Thyroid gland (tissue), 4 donors: ENCODE measurements at regions not wholly inside any gene's neighbourhood (a gene's known extent, or its start where the extent isn't known, plus 50 kb on each side); places are given as distances from the start of the nearest gene placed in this dataset.

Source experiments
- DNase-seq, 2 donors: peaks; one replicate each; pipeline ENCODE4 v3.0.0-alpha.2; 2019
- H3K27ac ChIP-seq, 3 donors: fragments of 200-600 bp; sonication (generic); 1 replicate in 2 of 3; 2 replicates in 1 of 3; pipeline ENCODE4 v1.5.1; 2016 to 2019; ENCODE audit warnings: mild to moderate bottlenecking in 1 of 3, moderate library complexity in 1 of 3
- H3K27me3 ChIP-seq: fragments of 200-600 bp; sonication (generic); one replicate; pipeline ENCODE4 v1.5.1; 2019
- H3K36me3 ChIP-seq, 2 donors: fragments of 200-600 bp; sonication (generic); one replicate each; pipeline ENCODE4 v1.5.1; 2016 to 2019
- H3K4me1 ChIP-seq, 2 donors: fragments of 200-600 bp; sonication (generic); one replicate each; pipeline ENCODE4 v1.5.1; 2017 to 2019
- H3K4me3 ChIP-seq, 3 donors: fragments of 200-600 bp; sonication (generic); replicated peaks in 1 of 3; 1 replicate in 2 of 3; 2 replicates in 1 of 3; pipeline ENCODE4 v1.5.1; 2016; ENCODE audit warnings: mild to moderate bottlenecking in 1 of 3
- H3K9me3 ChIP-seq: fragments of 200-600 bp; sonication (generic); one replicate; pipeline ENCODE4 v1.5.1; 2017
- CTCF ChIP-seq, 6 experiments: fragments of 200-600 bp in 3 of 6; fragments of 450-650 bp in 3 of 6; sonication (generic) in 3 of 6; IDR thresholded peaks; one replicate each; pipeline ENCODE4 v1.5.1; 2016 to 2019; ENCODE audit warnings: antibody characterized with exemption in 6 of 6, mild to moderate bottlenecking in 2 of 6, inconsistent platforms in 1 of 6, moderate library complexity in 1 of 6
- POLR2A ChIP-seq, 2 donors: fragments of 450-650 bp; IDR thresholded peaks; one replicate each; pipeline ENCODE4 v1.6.1; 2017; ENCODE audit warnings: antibody characterized with exemption in 2 of 2, mild to moderate bottlenecking in 2 of 2, moderate library complexity in 1 of 2
- WGBS, 2 donors: methylation state at CpG; one replicate each; pipeline ENCODE4 v1.1.5; 2017; 5-methylcytosine and 5-hydroxymethylcytosine counted together
- intact Hi-C: fragments of 100-400 bp; cut with DNase I; formaldehyde crosslinking; loops from one replicate; pipeline ENCODE4 v1.15.1; 2023

GRCh38 chr4:133046156-133046555 is 102.9 kb upstream of the PCDH10 start:
- Histone ChIP-seq H3K27me3 (no peaks in the 10 kb centered on the region), H3K4me1 (no peaks in the 10 kb centered on the region), H3K4me3 (no peak overlapping the region), H3K27ac (no peak overlapping the region), H3K9me3 (no peaks in the 10 kb centered on the region), H3K36me3 (no peaks in the 10 kb centered on the region)
- WGBS, 2 donors = 77 to 86% methylated on average over 3 to 4 of the region's 4 CpGs
- intact Hi-C loops = no loop called here
- no peak for DNase-seq
- TF ChIP-seq CTCF (IDR thresholded peaks at IDR 0.05) = no peak
- no peak for TF ChIP-seq POLR2A (IDR thresholded peaks at IDR 0.05)

GRCh38 chr4:133058701-133059100 is 90.4 kb upstream of the PCDH10 start:
- TF ChIP-seq POLR2A (IDR thresholded peaks at IDR 0.05) = no peak
- TF ChIP-seq CTCF (IDR thresholded peaks at IDR 0.05) = no peak
- Histone ChIP-seq H3K4me1 (no peaks in the 10 kb centered on the region), H3K27ac (no peak overlapping the region), H3K9me3 (no peaks in the 10 kb centered on the region), H3K4me3 (no peak overlapping the region), H3K36me3 (no peaks in the 10 kb centered on the region), H3K27me3 (no peaks in the 10 kb centered on the region)
- WGBS, 2 donors = 76 to 81% methylated on average over 2 of the region's 2 CpGs
- no peak for DNase-seq
- intact Hi-C loops = no loop called here

DNA sequence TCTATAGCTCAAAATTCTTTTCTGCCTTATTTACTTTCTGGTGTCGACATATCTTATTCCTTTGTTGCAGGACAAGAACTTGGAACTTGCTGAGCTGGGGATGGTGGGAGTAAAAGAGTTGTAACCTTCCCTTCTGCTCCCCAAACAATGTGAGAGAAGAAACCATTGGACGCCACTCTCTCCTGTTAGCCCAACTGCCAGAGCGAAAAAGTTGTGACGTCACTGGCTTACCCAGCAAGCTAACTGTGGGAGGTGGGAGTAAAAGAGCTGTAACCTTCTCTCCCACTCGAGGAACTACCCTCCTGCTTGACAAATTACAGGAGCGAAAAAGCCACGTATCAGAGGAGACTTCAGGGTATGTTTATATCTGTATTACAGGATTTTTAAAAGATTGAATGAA is 90.0 kb upstream of the PCDH10 start:
- DNase-seq = no peak
- 80 to 82% methylated on average over 7 of the region's 7 CpGs for WGBS, 2 donors
- Histone ChIP-seq H3K4me3 (no peak overlapping the region), H3K36me3 (no peaks in the 10 kb centered on the region), H3K4me1 (no peaks in the 10 kb centered on the region), H3K9me3 (no peaks in the 10 kb centered on the region), H3K27ac (no peak overlapping the region), H3K27me3 (no peaks in the 10 kb centered on the region)
- no peak for TF ChIP-seq POLR2A (IDR thresholded peaks at IDR 0.05)
- TF ChIP-seq CTCF (IDR thresholded peaks at IDR 0.05) = no peak
- intact Hi-C loops = no loop called here

DNA sequence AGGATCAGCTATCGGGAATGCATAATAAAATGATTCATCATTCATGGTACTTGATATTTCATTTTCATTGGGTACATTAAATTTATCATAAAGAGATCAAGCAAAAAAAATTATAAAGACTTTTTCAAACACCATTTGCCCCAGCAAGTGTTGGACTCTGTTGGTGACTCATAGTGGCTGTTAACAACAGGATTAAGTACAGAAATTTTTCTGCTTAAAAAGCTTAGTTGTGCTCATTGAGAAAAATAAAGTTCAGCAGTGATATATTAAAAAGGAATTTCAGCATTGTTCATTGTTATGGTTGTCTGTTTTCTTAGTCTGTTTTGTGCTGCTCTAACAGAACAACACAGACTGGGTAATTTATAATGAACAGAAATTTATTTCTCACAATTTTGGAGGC is 86.2 kb upstream of the PCDH10 start:
- no peak for DNase-seq
- no peaks in the 10 kb centered on the region for H3K36me3 ChIP-seq
- no peaks in the 10 kb centered on the region for H3K9me3 ChIP-seq
- no peak overlapping the region for H3K27ac ChIP-seq
- H3K4me1 ChIP-seq = no peaks in the 10 kb centered on the region
- H3K4me3 ChIP-seq = no peak overlapping the region
- no peaks in the 10 kb centered on the region for H3K27me3 ChIP-seq
- intact Hi-C loops = no loop called here
- TF ChIP-seq CTCF (IDR thresholded peaks at IDR 0.05) (no peak), POLR2A (IDR thresholded peaks at IDR 0.05) (no peak)
- WGBS, 2 donors = 92 to 93% methylated on average over 1 of the region's 1 CpG

- no peaks in the 10 kb centered on the region for H3K27me3 ChIP-seq
- intact Hi-C loops = no loop called here
- H3K36me3 ChIP-seq = no peaks in the 10 kb centered on the region
- no peaks in the 10 kb centered on the region for H3K4me1 ChIP-seq
- DNase-seq = no peak
- H3K27ac ChIP-seq = no peak overlapping the region
- no peaks in the 10 kb centered on the region for H3K9me3 ChIP-seq
- H3K4me3 ChIP-seq = no peak overlapping the region
- 55 to 60% methylated on average over 2 of the region's 2 CpGs for WGBS, 2 donors
- TF ChIP-seq POLR2A (IDR thresholded peaks at IDR 0.05) (no peak), CTCF (IDR thresholded peaks at IDR 0.05) (no peak)
Observed at GRCh38 chr4:133068083-133068482, 81.0 kb upstream of the PCDH10 start.
